ENCODE measurements at regions not wholly inside any gene's neighbourhood (a gene's known extent, or its start where the extent isn't known, plus 50 kb on each side); places are given as distances from the start of the nearest gene placed in this dataset.

DNA sequence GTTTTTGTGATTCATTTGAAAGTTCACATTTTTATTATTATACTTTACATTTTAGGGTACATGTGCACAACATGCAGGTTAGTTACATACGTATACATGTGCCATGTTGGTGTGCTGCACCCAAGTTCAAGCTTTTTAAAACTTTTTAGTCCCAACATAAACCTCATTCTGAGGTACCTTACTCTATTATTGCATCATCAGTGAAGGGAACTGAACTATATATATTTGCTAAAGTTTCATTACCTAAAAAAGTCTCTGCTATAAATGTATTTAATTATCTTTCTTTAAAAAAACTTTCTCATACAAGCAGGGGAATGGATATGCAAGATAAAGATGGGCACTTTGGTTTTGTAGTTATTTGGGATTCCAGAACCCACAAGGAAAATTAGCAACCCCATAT, 931.4 kb upstream of the ADGRL2 start:
- Histone ChIP-seq H3K4me3 (replicated peaks; ENCODE audit: insufficient read depth, low read length) (no peak overlapping the region), H3K27ac (replicated peaks) (no peak overlapping the region), H3K27me3 (ENCODE audit: insufficient read depth, poor library complexity, severe bottlenecking) (no peaks in the 10 kb centered on the region)
- TF ChIP-seq, protein P1, sequence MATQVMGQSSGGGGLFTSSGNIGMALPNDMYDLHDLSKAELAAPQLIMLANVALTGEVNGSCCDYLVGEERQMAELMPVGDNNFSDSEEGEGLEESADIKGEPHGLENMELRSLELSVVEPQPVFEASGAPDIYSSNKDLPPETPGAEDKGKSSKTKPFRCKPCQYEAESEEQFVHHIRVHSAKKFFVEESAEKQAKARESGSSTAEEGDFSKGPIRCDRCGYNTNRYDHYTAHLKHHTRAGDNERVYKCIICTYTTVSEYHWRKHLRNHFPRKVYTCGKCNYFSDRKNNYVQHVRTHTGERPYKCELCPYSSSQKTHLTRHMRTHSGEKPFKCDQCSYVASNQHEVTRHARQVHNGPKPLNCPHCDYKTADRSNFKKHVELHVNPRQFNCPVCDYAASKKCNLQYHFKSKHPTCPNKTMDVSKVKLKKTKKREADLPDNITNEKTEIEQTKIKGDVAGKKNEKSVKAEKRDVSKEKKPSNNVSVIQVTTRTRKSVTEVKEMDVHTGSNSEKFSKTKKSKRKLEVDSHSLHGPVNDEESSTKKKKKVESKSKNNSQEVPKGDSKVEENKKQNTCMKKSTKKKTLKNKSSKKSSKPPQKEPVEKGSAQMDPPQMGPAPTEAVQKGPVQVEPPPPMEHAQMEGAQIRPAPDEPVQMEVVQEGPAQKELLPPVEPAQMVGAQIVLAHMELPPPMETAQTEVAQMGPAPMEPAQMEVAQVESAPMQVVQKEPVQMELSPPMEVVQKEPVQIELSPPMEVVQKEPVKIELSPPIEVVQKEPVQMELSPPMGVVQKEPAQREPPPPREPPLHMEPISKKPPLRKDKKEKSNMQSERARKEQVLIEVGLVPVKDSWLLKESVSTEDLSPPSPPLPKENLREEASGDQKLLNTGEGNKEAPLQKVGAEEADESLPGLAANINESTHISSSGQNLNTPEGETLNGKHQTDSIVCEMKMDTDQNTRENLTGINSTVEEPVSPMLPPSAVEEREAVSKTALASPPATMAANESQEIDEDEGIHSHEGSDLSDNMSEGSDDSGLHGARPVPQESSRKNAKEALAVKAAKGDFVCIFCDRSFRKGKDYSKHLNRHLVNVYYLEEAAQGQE (IDR thresholded peaks at IDR 0.05; ENCODE audit: insufficient replicate concordance, low read depth) = no peak
- TF ChIP-seq, protein P2, sequence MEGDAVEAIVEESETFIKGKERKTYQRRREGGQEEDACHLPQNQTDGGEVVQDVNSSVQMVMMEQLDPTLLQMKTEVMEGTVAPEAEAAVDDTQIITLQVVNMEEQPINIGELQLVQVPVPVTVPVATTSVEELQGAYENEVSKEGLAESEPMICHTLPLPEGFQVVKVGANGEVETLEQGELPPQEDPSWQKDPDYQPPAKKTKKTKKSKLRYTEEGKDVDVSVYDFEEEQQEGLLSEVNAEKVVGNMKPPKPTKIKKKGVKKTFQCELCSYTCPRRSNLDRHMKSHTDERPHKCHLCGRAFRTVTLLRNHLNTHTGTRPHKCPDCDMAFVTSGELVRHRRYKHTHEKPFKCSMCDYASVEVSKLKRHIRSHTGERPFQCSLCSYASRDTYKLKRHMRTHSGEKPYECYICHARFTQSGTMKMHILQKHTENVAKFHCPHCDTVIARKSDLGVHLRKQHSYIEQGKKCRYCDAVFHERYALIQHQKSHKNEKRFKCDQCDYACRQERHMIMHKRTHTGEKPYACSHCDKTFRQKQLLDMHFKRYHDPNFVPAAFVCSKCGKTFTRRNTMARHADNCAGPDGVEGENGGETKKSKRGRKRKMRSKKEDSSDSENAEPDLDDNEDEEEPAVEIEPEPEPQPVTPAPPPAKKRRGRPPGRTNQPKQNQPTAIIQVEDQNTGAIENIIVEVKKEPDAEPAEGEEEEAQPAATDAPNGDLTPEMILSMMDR (IDR thresholded peaks at IDR 0.05; ENCODE audit: insufficient read depth, low read length) = no peak
- TF ChIP-seq SPI1 (IDR thresholded peaks at IDR 0.05; ENCODE audit: borderline replicate concordance, low read depth) (no peak), GABPA (IDR thresholded peaks at IDR 0.05; ENCODE audit: low read depth) (no peak), POLR2AphosphoS5 (IDR thresholded peaks at IDR 0.05; ENCODE audit: low read depth) (no peak)
- DNase-seq (ENCODE audit: low read depth in 1 of 2, low spot score in 1 of 2) = no peak

GRCh38 chr1:80847904-80848303, 952.8 kb upstream of the ADGRL2 start:
- no peak for TF ChIP-seq SPI1 (IDR thresholded peaks at IDR 0.05; ENCODE audit: borderline replicate concordance, low read depth)
- TF ChIP-seq, protein P1 (IDR thresholded peaks at IDR 0.05; ENCODE audit: insufficient replicate concordance, low read depth) = no peak
- no peak for TF ChIP-seq POLR2AphosphoS5 (IDR thresholded peaks at IDR 0.05; ENCODE audit: low read depth)
- no peak for TF ChIP-seq GABPA (IDR thresholded peaks at IDR 0.05; ENCODE audit: low read depth)
- TF ChIP-seq, protein P2 (IDR thresholded peaks at IDR 0.05; ENCODE audit: insufficient read depth, low read length) = no peak
- H3K4me3 ChIP-seq (replicated peaks; ENCODE audit: insufficient read depth, low read length) = no peak overlapping the region
- H3K27ac ChIP-seq (replicated peaks) = no peak overlapping the region
- no peaks in the 10 kb centered on the region for H3K27me3 ChIP-seq (ENCODE audit: insufficient read depth, poor library complexity, severe bottlenecking)
- no peak for DNase-seq (ENCODE audit: low read depth in 1 of 2, low spot score in 1 of 2)

- Histone ChIP-seq H3K27ac (replicated peaks) (no peak overlapping the region), H3K4me3 (replicated peaks; ENCODE audit: insufficient read depth, low read length) (no peak overlapping the region), H3K27me3 (ENCODE audit: insufficient read depth, poor library complexity, severe bottlenecking) (no peaks in the 10 kb centered on the region)
- TF ChIP-seq, protein P2 (IDR thresholded peaks at IDR 0.05; ENCODE audit: insufficient read depth, low read length) = no peak
- TF ChIP-seq GABPA (IDR thresholded peaks at IDR 0.05; ENCODE audit: low read depth) (no peak), POLR2AphosphoS5 (IDR thresholded peaks at IDR 0.05; ENCODE audit: low read depth) (no peak), SPI1 (IDR thresholded peaks at IDR 0.05; ENCODE audit: borderline replicate concordance, low read depth) (no peak)
- TF ChIP-seq, protein P1 (IDR thresholded peaks at IDR 0.05; ENCODE audit: insufficient replicate concordance, low read depth) = no peak
- no peak for DNase-seq (ENCODE audit: low read depth in 1 of 2, low spot score in 1 of 2)
Measured at GRCh38 chr1:80846966-80847365, 953.8 kb upstream of the ADGRL2 start.
